HG03095 (cell line): ENCODE measurements at regions not wholly inside any gene's neighbourhood (a gene's known extent, or its start where the extent isn't known, plus 50 kb on each side); places are given as distances from the start of the nearest gene placed in this dataset.
A peak's percentile ranks its signal among the peaks of the same experiment; 100 is the strongest.
"Not testable (repeated sequence)": the region's sequence is repeated elsewhere in the genome, so short reads cannot be mapped to it uniquely, and the experiment has no call there.

Experiments used
- ATAC-seq: cut with Tn5 transposase; IDR thresholded peaks from one replicate; pipeline ENCODE4 v1.9.1; 2021; ENCODE audit warnings: moderate library complexity; ENCODE audit not compliant: unreplicated experiment

DNA sequence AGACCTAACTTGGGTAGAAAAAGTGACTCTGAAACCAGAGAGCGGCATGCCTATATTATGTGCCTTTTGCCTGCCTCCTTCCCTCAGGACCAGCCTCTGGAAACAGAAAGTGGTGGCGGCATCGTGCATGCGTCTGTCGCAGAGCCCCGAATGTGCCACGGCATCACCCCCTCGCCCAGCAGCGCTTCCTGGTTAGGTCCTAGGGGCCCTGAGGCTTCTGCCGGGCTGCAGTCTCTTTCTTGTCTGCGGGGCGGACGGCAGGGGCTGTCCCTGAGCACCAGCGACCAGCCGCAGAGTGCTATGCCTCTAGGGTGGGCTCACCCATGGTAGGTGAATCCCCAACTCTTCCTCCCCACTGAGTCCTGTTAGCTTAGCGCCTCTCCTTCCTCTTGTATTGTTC is 68.7 kb downstream of the VSIG4 start:
- ATAC-seq: no peak

DNA sequence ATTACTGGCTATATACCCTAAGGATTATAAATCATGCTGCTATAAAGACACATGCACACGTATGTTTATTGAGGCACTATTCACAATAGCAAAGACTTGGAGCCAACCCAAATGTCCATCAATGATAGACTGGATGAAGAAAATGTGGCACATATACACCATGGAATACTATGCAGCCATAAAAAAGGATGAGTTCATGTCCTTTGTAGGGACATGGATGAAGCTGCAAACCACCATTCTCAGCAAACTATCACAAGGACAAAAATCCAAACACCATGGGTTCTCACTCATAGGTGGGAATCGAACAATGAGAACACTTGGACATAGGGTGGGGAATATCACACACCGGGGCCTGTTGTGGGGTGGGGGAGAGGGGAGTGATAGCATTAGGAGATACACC is 72.7 kb downstream of the VSIG4 start:
- ATAC-seq: not testable (repeated sequence)

DNA sequence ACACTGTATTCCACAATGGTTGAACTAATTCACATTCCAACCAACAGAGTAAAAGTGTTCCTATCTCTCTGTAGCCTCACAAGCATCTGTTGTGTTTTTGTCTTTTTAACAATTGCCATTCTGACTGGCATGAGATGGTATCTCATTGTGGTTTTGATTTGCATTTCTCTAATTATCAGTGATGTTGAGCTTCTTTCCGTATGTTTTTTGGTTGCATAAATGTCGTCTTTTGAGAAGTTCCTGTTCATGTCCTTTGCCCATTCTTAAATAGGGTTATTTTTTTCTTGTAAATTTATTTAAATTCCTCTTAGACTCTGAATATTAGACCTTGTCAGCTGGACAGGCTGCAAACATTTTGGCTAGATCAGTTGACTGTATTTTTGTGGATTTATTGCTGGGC is 78.2 kb downstream of the VSIG4 start:
- no peak for ATAC-seq

DNA sequence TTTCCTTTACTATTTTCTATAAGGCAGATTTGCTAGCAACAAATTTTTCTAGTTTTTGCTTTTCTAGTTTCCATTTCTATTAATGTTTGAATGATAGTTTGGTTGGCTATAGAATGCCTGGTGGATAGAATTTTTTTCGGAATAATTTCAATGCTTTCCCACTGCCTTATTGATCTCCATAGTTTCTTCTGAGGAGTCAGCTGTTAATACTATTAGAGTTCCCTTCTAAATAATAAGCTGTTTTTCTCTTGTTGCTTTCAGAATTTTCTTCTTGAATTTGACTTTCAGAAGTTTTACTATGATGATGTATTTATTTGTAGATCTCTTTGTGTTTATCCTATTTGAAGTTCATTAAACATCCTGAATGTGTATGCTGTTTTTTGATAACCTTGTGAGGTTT is 91.8 kb downstream of the VSIG4 start:
- ATAC-seq: no peak

DNA sequence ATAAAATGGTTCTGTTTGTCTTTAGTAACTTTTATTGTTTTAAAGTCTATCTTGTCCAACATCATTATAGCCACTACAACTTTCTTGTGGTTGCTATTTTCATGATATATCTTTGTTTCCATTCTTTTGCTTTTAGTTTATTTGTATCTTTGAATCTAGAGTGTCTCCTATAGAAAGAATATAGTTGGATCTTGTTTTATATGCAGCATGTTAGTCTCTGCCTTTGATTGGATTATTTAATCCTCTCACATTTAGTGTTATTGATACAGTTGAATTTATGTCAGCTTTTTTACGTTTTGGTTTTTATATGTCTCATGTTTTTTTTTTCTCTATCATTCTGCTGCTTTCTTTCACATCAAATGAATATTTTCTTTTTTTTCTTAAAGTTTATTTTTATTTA is 98.1 kb downstream of the VSIG4 start:
- no peak for ATAC-seq

DNA sequence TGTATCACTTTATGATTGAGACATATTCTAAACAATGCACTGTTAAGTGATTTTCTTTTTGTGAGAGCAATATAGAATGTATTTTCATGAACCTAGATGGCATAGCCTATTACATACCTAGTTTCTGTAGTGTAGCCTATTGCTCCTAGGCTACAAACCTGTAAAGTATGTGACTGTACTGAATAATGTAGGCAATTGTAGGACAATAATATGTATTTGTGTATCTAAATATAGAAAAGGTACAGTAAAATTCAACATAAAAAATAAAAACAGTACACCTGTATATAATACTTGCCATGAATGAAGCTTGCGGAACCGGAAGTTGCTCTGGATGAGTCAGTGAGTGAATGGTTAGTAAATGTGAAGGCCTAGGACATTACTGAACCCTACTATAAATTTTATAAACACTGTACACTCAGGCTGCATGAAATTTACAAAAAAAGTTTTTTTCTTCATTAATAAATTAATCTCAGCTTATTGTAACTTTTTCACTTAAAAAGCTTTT is 106.7 kb downstream of the VSIG4 start:
- no peak for ATAC-seq

DNA sequence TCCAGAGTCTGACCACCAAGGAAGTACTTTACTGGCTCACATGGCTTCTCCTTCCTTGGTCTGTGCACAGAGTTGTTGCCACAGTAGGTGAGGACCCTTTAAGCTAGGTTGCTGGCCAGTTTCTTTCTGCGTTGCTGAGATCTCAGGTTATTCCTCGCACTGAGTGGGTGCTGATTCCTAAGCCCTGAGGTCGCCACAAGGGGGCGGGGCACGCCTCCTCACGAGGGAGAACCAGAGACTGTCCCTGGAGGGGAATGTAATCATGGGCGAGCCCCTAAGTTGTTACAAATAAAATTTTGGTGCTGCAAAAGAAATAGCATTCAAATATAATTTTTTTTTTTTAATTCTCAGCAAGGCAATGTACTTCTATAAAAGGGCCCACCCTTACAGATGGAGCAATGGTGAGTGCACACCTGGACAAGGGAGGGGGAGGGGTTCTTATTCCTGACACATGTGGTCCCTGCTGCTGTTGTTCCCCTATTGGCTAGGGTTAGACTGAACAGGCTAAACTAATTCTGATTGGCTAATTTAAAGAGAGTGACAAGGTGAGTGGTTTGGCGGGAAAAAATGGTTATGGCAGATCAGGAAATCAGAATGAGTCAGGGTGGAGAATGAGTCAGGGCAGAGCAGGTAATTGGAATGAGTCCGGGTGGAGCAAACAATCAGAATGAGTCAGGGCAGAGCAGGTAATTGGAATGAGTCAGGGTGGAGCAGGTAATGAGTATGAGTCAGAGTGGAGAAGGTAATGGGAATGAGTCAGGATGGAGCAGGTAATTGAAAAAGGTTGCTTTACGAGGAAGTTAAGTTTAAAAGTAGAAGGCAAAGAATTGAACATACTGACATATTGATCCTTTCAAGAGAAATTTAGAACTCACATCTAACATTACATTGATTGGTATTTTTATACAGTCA is 107.5 kb downstream of the VSIG4 start:
- no peak for ATAC-seq

DNA sequence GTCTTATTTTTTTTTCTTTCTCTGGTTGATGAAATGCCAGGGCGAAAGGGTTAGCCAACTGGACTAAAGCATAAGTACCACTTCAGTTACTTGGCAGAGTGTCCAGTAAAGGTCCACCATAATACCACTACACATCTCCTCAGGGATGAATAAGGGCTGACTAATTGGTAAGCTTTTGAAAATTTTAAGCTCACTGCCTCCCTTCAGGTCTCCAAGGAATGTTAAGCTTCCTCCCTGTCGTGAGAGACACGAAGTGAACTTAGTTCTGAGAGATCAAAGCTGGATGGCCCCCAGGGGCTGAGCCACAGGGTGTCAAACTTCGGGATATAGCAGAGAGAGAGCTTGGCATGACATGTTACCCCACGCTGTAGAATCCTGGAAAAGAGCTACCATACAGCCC is 111.4 kb downstream of the VSIG4 start:
- no peak for ATAC-seq

DNA sequence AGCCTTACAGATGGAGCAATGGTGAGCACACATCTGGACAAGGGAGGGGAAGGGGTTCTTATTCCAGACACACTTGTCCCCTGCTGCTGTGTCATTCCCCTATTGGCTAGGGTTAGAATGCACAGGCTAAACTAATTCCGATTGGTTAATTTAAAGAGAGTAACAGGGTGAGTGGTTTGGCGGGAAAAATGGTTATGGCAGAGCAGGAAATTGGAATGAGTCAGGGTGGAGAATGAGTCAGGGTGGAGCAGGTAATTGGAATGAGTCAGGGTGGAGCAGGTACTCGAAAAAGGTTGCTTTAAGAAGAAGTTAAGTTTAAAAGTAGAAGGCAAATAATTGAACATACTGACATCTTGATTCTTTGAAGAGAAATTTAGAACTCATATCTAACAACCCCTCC is 112.5 kb downstream of the VSIG4 start:
- ATAC-seq: not testable (repeated sequence)

DNA sequence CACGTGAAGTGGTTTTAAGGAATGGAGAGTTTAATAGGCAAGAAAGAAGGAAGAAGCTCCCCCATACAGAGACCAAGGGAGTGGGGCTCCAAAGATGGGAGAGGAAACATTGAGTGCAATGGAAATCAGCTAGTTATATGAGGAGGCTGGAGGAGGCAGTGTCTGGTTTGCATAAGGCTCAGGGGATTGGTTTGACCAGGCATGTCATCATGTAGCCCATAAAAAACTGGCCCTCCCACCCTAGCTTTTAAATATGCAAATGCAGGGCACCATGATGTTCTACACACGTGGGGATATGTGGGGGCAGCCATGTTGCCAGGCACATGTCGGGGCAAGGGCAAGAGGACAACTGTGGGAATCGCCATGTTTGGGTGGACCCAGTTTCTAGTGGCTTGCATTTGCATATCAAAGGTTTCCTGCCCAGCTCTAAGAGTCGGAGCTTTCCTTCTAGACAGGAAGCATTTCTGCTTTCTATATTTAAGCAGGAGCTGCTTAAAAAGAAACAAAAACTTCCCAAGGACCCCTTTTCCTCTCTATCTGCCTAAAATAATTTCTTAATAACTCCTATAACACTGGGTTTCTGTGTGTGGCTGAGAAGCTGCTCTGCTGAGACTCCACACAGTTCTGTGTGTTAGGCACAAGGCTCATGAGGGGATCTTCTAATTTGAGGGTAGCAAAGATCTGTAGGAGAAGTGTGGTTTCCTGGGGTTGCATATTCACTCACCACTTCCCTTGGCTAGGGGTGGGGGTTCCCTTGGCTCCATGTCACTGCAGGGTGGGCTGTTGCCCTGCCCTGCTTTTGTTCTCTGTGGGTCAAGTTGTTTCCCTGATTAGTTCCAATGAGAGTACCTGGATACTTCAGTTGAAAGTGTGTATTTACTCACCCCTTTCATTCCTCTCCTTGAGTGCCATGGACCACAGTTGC is 113.5 kb downstream of the VSIG4 start:
- ATAC-seq: peak; percentile 69

DNA sequence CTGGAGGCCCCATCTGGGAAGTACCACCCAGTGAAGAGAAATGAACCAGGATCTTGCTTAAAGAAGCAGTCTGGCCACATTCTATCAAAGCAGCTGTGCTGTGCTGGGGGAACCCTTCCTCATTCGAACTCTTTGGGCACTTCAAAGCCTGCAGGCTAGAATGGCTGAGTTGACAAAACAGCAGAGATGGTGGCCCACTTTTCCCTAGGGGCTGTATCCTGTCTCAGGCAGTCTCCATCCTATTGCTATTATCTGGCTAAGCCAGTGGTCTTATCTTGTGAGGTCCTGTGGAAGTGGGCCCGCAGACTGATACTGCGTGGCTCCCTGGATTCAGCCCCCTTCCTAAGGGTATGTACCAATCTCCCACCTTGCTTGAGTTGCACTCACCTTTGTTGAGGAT is 114.3 kb downstream of the VSIG4 start:
- ATAC-seq: no peak

DNA sequence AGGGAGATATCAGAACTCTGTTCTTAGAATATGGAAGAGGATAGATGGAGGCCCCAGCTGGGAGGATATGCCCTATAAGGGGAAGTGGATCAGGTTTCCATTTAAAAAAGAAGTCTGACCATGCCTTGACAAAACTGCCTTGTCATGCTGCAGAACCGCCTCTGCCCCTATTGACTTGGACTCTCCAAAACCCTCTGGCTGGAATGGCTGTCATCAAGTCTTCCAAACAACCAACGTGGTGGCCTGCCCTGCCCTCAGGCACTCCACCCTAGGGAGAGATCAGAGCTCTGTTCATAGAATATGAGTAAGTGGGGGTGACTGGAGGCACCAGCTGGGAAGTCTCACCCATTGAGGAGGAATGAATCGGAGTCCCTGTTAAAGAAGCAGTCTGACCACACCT is 114.9 kb downstream of the VSIG4 start:
- no peak for ATAC-seq

DNA sequence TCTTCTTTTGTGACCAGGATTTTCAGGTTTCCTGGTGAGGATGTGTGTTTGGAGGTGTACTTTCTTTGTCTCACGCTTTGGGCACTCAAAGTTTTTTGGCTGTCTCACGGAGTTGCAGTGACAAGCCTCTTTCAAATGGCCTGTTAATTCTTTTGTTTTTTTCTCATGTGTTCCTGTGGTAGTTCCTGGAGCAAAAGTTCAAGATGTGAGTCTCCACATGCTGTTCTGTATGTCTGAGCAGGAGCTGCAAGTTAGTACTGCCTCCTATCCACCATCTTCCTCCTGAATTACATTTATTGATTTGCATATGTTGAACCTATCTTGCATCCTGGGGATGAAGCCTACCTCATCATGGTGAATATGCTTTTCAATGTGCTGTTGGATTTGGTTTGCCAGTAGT is 118.5 kb downstream of the VSIG4 start:
- no peak for ATAC-seq

DNA sequence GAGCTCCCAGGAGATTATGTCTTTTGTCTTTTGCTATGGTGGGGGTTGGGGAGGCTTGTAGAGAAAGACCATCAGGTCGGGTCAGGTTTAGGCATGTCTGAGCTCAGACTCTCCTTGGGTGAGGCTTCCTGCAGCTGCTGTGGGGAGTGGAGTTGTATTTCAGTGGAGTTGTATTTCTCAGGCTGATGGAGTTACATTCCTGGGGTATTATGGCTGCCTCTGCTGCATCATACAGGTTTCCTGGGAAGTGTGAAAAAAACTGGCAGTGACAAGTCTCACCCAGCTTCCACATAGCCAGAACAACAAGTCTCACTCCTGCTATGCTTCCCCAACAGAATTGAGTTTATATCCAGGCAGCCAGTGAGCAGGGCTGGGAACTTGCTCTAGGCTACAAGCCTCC is 119.3 kb downstream of the VSIG4 start:
- no peak for ATAC-seq

DNA sequence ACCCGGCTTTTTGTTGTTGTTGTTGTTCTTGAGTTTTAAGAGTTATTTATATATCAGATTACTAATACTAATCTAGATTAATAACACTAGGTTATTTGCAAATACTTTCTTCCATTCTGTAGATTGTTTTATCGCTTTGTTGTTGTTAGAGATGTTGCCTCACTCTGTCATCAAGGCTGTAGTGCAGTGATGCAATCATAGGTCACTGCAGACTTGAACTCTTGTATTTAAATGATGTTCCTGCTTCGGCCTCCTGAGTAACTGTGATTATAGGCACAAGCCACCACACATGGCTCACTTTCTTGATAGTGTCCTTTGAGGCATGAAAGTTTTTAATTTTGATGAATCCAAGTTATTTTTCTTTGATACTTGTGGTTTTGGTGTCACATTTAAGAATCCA is 129.0 kb downstream of the VSIG4 start:
- ATAC-seq: no peak

DNA sequence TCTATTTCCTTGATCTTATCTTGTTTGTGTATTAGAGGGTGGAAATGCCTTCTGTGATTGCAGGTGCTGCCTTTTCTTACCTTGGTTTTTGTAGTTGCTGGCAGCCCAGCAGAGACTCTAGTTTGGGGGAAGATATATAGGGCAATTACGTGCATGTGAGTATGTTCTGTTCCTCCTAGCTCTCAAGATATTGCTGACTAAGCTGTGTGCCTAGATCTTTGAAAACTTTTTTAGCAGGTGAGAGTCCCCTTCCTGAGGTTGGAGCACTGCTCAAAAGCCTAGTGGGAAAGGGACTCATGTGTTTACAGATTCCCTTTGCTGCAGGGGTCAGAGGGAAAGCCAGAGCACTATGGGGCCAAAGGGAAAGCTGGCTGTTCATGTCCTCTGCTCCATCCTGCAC is 136.1 kb downstream of the VSIG4 start:
- no peak for ATAC-seq

DNA sequence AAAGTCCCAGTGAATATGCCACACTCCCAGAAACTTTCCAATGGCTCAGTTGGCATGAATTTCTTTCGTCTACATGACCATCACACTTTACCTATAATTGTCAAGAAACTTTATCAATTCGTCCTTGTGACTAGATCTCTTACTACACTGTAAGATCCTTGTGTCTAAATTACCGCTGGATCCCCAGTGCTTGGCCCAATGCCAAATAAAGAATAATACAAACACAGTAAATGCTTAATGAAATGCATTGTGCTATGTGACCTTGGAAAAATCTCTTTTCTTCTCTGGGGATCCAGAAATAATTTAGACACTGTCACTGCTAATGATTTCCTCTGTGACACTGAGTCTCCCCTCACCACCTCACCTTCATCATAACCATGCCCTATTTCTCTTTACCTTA is 137.9 kb downstream of the VSIG4 start:
- no peak for ATAC-seq

DNA sequence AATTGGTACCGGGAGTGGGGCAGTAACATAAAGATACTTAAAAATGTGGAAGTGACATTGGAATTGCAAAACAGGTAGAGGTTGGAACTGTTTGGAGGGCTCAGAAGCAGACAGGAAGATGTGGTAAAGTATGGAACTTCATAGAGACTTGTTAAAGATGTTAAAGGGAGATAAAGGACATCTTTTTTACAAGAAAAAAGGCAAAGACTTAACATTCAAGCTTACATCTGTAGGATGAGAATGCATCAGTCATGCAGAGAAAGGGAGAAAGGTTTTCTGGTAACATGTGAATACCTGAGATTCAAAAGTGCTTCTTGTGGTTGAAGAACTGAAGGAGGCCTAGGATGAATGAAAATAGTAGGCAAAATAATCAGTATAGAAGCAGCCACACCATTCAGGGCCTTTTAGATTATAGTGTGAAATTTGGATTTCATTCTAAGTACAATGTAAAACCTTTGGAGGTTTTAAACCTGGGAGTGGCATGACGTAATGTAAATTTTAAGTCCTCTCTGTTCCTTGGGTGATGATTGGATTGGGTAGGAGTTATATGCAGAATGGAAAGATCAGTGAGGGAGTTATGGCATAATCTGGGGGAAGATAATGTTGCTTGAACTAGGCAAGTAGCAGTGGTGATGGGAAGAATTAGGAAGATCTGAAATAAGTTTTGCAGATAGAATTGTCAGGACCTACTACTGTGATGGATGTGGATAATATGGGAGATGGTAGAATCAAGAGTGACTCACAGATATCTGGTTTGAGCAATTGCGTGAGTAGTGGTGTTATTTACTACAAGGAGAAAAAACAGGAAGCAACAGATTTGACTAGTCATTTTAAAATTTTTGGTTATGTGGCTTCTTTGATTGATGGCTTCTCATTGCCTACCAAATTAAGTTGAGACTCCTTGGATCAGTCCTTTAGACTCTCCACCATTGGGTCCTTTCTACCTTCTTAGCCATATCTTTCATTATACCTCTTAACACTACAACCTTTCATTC is 138.7 kb downstream of the VSIG4 start:
- no peak for ATAC-seq

DNA sequence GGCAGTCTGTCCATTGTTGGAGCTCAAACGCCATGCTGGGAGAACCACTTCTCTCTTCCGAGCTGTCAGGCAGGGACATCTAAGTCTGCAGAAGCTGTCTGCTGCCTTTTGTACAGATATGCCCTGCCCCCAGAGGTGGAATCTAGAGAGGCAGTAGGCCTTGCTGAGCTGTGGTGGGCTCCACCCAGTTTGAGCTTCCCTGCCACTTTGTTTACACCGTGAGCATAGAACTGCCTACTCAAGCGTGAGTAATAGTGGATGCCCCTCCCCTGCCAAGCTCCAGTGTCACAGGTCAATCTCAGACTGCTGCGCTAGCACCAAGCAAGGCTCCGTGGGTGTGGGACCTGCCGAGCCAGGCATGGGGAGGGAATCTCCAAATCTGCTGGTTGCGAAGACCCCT is 145.7 kb downstream of the VSIG4 start:
- ATAC-seq: no peak

DNA sequence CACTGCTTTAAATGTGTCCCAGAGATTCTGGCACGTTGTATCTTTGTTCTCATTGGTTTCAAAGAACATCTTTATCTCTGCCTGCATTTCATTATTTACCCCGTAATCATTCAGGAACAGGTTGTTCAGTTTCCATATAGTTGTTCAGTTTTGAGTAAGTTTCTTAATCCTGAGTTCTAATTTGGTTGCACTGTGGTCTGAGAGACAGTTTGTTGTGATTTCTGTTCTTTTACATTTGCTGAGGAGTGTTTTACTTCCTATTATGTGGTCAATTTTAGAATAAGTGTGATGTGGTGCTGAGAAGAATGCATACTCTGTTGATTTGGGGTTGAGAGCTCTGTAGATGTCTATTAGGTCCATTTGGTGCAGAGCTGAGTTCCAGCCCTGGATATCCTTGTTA is 148.1 kb downstream of the VSIG4 start:
- ATAC-seq: not testable (repeated sequence)

DNA sequence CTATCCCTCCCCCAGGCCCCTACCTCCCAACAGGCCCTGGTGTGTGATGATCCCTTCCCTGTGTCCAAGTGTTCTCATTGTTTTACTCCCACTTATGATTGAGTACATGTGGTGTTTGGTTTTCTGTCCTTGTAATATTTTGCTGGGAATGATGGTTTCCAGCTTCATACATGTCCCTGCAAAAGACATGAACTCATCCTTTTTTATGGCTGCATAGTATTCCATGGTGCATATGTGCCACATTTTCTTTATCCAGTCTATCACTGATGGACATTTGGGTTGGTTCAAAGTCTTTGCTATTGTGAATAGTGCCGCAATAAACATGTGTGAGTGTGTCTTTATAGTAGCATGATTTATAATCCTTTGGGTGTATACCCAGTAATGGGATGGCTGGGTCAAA is 151.7 kb downstream of the VSIG4 start:
- not testable (repeated sequence) for ATAC-seq
